Daoy (cell line): ENCODE measurements at regions not wholly inside any gene's neighbourhood (a gene's known extent, or its start where the extent isn't known, plus 50 kb on each side); places are given as distances from the start of the nearest gene placed in this dataset.
A peak's percentile ranks its signal among the peaks of the same experiment; 100 is the strongest.
"Not testable (repeated sequence)": the region's sequence is repeated elsewhere in the genome, so short reads cannot be mapped to it uniquely, and the experiment has no call there.

Experiments
- DNase-seq: peaks from one replicate; pipeline ENCODE4 v3.0.0-alpha.2; 2015; ENCODE audit warnings: low read depth

DNA sequence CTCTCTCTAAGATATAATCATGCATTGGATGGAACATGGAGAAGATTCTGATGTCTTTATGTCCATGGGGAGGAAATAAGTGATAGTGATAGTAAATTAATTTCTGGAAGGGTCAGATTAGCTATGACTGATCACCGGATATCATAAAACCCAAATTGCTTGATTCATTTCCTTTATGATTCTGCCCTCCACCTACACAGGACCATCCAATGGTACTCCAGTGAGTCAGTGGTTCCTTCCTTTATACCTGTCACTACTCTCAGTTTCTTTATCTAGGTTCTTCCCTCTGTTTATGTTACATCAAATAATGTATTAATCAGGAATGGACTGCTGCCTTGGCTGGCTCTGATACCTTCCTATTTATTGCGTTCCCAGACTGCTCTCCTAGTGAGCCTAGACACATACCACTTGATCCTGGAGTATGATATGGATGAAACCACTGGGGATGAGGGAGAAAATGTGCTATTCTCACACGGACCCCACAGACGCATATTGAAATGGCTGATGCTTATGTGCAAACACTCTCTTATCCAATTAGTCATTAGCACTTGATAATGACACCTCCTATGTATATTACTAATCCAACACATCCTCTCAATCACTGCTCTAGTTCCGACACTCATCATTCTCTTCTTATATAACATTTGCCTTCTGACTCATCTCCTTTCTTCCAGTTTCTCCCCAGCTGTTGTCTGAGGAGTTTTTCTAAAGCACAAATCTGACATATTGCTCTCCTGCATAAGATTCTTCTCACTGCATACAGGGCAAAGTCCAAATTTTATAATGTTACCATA is 315.6 kb downstream of the INSIG2 start:
- no peak for DNase-seq

DNA sequence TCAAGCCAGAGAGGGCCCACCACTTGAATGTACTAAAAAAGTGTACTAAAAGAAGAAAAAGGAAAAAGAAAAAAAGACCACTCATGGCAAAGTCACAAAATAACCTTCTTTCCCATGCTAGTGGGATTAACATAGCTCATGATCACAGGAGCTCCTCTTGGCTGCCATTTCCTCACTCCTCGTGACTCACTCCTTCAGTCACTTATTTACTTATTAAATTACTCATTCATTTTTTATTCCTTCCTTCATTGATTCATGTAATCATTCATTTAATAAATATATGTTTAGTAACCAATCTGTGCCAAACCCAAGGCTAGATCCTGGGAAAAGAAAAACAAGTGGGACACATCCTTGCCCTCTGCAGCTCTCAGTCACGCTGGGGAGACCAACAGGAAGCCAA is 300.5 kb downstream of the INSIG2 start:
- DNase-seq = peak; percentile 53

DNA sequence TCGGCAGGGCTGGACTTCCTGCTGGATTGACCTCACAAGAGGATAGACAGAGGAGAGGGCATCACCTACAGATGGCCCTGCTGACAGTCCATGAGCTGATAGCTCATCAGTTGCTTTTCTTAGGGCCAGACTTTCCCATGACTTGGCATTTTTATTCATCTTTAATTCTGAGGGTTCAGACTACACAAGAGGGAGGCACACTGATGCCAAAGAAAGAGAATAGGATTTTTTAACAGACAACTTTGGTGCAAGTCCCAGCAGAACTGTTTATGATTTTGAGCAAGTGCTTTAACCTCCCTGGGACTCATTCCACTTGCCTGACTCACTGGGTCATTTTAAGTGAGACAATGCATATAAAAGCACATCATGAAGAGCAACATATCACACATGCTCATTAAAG is 299.2 kb downstream of the INSIG2 start:
- peak; percentile 62 for DNase-seq

DNA sequence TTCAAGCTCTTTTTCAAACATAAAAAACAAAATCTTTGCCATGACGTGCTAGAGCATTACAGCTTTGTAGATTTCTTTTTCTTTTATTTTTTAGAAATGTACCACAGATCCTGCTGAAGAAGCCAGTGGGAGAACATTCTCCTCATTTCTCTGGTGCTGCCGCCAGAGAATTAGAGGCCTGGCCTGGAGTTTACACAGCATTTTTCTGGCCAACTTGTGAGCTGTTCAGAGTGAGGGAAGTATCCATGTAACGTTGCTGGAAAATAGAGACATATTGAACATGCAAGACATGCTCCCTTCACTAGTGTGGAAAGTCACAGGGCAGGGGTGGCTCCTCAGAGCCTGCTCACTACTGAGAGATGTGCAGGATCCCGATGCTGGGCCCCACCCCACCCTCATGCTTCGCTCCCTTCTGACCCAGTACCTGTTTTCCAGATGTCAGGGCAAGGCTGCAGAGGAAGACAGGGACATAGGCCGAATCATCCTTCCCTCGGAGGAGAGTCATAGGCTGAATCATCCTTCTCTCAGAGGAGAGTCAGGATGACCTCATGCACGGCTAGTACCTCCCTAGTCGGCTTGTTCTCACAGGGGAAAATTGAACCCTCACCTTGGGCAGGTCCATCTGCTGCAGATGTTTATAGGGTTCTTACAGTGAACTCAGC is 298.5 kb downstream of the INSIG2 start:
- DNase-seq = peak; percentile 82

DNA sequence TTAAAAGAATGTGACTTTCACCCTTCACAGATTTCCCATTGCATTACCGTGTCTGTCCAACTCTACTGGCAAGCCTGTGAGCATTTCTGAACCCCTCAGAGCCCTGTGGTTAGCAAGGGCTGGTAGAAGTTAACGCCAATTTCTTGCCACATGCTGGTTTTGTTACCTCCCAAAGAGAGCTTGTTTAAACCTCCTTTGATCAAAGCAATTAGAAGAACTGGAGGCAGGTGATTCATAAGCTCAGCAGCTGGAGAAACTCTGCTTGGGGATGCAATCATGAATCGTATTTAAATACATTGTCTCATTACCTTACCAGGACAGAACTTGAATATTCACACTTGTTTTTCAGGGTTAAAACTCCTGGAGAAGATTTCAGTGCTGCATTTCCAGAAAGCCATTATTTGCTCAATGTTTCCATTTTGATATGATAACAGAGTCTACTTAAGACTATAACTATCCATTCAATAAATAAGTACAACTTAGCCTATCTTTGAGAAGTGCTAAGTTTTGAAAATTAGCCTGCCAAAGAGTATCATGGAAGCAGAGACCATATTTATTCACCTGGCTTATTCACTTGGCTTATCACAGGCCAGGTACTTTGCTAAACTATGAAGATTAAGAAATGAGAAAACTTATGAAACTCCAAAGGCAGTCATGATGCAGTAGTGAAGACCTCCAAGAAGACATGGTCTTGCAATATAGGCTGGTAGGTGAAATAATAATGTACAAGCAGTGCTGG is 292.8 kb downstream of the INSIG2 start:
- DNase-seq = peak; percentile 6

DNA sequence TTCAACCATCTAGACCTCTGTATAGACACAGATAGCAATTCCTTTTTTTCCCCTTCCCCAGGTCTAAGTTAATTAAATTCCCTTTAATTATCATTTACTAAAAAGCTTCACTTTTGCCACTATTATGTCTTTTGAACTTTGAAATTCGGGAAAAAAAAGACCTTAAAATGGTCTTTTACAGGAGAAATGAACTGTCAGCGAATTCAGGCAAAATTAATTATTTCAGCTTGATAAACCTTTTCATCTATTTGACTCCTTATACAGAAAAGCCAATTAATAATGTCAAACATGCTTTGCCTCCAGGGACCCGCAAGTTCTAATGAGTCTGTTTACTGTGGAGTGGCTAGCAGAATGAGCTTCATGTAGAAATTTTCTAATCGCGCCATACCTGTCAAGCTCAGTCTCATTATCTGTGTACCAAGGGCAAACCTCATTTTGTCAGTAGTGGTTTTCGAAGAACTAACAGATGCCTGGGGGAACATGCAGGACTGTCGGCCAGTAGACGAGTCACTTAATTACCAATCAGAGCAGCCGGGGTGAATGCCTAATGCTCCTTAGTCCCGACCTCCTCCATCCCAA is 287.7 kb downstream of the INSIG2 start:
- DNase-seq = no peak

DNA sequence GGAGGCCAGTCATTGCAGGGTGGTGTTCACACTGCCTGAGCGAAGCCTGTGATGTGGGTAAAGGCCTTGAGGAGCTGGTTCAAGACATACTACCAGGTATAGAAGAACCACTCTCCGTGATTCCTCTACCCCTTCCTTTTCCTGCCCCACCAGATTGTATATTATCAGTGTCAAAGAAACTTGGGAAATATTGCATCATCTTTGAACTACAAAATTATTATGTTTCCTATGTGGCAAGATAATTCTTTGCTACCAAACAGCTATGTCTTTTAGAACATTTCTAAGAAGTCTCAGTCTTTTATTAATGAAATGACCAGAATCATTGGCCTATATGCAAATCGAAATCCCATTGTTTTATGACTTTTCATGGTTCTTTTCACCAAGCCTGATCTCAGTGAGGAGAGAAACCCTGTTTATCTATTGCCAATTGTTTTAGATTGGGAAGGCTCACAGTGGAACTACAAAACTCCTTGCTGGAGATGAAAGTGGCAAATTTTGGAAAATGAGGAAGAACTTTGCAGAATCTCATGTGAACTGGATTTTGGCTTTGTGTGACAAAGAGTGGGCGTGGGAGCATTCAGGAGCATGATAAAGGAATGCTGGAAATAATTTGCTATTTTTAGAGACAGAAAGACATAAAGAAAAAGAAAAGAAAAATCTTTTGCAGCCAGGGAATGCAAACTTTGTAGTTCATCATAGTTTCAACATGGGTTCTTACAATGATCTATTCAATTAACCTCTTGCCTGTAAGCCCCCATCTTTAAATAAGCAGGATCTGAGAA is 286.9 kb downstream of the INSIG2 start:
- DNase-seq = no peak

DNA sequence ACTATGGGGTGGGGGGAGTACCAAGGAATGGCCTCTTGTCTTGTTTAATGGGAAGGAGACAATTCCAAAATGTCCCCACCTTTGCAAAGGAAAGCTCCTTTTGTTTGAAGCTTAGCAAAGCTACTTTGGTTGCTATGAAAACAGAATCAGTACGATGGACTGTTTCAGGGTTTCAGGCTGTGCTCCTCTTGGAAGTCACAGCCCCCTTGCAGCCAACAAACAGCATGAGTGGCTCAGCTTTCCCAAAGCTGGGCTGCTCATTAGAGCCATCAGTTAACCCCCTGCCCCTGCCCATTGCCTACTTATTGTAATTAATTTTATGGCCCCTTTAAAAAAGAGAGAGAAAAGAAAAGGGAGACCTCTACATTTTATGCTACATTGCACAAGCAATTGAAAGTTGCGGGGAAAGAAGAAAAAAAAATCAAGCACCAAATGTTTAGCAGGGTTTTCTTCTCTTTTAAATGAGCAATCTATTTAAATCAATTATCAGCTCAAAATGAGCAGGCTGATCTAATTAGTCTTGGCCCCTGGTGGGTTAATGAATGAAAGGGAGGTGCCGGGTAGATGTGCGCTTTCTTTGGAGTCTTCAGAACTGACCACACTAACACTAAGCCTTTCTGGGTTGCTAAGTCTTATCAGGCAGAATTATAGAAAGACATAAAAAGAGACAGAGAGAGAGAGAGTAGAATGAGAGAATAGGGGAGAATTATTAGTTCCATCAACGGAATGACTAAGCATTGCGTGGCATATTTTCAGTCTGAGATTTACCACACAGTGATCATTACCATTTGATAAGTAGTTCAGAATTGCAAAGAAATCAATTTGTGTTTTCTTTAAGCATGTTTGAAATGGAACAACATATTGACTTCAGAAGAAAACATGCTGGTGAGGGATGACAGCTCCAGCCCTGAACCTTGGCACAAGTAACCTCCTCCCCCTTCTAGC is 284.9 kb downstream of the INSIG2 start:
- no peak for DNase-seq

DNA sequence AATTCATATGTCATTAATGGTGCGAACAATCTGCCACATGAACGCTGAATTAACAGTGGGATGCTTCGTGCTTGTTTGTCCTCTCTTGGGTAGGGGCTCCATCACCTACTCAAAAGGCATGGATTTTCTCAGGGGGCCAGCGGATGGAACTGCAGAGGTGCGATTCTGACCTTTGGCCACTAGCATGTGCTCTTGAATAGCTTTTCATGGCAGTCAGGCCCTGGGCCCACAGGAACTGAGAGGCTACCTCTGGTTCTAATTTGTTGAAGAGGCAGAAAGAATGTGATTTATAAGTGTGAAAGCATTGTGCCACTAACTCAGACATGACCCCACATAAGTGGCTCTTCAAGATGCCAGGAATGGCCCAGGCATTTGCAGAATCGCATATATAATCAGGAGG is 283.2 kb downstream of the INSIG2 start:
- peak; percentile 49 for DNase-seq

DNA sequence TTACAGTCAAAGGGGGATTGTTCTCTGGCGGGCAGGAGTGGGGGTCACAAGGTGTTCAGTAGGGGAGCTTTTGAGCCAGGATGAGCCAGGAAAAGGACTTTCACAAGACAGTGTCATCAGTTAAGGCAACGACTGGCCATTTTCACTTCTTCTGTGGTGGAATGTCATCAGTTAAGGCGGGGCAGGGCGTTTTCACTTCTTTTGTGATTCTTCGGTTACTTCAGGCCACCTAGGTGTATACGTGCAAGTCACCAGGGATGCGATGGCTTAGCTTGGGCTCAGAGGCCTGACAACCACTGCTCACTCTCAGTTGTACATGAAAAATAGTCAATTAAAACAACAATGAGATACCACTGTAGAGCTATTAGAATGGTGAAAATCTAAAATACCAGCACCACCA is 281.2 kb downstream of the INSIG2 start:
- DNase-seq = not testable (repeated sequence)

DNA sequence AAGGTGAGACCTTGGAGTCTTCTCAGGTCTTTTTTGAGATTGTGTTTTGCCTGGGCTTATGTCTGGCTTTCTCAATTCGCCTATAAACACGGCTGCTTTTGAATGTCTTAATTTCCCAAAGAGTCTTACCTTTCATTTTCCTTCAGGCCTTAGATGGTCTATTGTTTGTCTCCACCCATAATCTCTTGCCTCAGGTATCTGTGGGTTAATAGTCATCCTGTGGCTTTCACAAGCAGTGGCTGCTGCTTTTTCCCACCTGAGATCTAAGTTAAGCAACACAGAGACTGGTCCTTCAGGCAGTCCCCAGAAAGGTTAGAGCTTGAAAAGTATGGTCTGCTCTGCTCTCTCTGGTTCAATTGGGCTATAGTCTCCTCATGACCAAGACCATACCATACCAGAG is 275.3 kb downstream of the INSIG2 start:
- no peak for DNase-seq

DNA sequence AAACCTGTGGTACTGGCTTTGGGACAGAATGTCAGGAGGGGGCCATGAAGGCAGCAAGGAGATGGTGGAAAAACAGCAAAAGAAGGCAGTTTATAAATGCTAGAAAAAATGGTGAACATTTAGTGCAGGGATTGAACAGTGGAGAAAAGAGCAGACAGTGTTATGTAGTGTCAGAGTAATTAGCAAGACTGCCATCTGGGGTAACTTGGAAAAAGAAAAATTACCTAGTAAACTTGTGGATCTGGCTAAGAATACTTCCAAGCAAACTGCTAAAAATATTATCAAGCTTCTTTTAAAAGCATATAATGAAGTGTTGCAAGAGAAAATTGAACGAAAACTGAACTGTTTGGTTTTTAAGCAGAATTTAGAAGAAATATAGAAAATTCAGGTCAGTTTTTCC is 267.8 kb downstream of the INSIG2 start:
- DNase-seq = no peak

DNA sequence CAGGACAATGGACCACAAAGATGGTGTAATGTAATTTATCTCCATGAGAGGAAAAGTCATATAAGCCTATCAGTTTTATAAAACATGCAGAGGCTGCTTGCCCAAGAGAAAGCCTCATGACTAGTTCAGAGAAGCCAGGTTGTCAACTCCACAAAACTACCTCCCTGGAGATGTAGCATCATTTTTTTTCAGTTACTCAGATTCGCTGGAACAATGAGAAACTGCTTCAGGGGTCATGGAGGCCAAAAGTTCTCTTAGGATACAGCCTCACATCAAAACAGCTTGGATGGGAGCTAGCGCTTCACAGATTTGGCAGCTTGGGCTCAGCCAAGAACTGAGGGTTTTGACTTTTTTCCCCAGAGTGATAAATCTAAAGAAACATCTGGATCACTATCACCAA is 263.5 kb downstream of the INSIG2 start:
- no peak for DNase-seq

DNA sequence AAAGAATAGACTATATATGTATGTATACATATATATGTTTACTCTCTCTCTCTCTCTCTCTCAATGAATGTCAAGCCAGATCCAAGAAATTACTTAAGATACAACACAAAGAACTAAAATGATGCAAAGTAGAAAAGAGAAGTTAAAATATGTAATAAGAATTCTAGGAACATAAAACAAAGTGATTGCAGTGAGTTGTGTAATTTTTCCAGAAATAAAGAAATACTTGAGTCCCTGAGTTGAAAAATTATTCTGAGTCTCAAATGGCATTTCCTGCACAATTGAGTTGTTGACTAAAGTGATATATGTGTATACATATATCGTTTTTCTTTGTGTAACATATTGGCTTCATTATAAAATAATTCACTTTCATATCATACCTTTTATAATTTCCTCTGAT is 262.4 kb downstream of the INSIG2 start:
- DNase-seq = no peak

DNA sequence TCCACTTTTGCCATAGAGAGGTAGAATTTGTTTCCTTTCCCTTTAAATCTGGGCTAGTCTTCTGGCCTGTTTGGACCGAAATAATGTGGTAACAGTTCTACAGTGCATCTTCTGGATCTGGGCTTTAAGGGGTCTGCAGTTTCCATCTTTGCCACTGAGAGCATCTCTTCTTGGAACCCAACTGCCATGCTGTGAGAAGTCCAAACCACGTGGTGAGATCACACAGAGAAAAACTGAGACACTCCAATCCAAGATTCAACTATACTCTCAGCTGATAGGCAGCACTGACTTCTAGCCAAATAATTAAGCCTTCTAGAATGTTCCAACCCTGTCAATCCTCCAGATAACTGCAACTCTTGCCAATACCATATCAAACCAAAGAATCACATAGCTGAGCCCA is 261.1 kb downstream of the INSIG2 start:
- DNase-seq = no peak

DNA sequence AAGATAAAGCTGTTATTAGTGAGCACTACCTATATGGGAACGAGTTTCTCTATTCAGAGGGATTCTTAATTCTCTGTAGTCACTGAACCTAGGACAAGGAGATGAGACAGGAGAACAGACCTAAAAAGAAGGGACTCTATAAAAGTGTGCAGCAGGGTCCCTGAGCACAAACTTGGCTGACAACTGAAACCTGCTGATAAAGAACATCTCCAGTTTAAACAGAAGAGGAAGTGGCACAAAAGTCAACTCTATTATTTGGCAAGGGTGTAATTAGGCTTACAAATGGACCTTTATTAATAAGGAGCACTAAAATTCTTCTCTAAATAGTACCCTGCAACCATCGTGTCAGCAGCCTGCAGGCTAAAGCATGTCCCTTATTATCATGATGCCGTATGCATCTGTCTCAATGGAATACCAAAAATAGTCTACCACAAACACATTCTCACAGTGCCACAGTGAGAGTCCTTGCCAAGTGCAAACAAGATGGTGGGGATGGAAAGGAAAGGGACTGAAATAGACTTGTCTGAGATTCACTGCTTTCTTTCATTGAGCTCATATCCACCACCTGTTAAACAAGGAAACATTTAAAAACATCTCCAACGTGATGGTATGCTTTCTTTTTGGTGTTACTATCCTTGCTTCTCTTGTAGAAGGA is 260.2 kb downstream of the INSIG2 start:
- no peak for DNase-seq

DNA sequence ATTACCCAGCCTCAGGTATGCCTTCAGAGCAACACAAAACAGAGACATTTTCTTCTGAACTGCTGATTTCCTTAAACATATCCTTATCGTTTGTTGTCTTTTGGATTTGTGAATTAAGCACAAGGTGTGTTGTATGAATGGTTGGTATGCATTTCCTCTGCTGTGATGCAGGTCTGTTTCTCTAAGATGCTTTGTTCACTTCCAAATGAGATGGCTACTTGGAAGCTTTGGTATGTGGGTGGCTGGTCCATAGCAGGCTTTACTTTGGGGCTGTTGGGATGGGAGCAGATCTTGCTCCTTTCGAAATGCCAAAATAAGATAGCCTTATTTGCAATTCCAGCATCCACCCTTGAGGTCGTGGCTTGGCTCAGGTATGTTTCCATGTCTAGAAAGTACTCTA is 257.2 kb downstream of the INSIG2 start:
- no peak for DNase-seq

DNA sequence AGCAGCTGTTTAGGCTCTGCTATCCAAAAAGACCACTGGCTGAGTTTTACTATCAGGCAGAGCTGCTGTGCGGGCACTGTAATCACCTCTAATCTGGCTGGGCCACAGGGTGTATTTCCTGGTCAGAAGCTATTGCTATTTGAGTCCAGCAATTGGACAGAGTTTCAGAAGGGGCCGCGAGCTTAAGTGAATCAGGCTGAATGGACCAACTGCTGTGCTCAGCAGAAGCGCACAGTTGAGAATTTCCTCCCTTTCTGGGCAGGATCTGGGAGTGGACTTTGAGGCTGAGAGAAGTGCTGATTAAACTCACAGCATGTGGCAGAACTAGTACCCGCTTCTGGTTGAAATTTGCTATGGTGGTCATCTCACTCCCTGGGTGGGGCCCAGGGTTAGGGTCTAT is 251.8 kb downstream of the INSIG2 start:
- DNase-seq = no peak

DNA sequence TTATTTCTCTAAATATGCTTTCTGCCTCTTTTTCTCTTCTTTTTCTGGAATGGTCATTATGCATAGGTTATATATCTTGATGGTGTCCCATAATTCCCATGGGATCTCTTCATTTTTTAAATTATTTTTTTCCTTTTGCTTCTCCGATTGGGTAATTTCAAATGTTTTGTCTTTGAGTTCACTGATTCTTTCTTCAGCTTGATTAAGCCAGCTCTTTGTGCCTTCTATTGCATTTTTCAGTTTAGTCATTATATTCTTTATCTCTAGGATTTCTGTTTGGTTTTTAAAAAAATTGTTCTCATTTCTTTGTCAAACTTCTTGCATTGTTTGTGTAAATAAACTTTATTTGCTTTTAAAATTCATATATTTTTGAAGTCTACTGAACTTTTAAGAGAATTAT is 251.1 kb downstream of the INSIG2 start:
- DNase-seq = no peak

DNA sequence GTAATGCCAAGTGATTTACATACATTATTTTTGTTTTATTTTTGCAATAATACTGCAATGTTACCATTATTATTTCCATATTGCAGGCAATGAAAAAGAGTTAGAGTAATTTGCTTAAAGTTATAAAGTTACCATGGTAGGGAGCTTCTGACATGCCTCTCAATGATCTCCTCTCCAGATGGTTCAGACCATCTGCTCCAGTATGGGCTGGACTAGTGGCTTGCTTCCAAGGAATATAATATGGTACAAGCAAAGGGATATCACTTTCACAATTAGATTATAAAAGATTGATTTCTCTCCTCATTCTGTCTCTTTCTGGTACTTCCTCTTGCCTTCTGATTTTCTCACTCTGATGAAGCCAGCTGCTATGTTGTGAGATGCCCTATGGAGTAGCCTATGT is 245.4 kb downstream of the INSIG2 start:
- DNase-seq = no peak
